HG02970 (cell line): ENCODE measurements at regions not wholly inside any gene's neighbourhood (a gene's known extent, or its start where the extent isn't known, plus 50 kb on each side); places are given as distances from the start of the nearest gene placed in this dataset.

Experiments used
- ATAC-seq: cut with Tn5 transposase; IDR thresholded peaks from one replicate; pipeline ENCODE4 v1.9.1; 2021; ENCODE audit warnings: mild to moderate bottlenecking, moderate library complexity, moderate number of reproducible peaks; ENCODE audit not compliant: unreplicated experiment, low FRiP score

DNA sequence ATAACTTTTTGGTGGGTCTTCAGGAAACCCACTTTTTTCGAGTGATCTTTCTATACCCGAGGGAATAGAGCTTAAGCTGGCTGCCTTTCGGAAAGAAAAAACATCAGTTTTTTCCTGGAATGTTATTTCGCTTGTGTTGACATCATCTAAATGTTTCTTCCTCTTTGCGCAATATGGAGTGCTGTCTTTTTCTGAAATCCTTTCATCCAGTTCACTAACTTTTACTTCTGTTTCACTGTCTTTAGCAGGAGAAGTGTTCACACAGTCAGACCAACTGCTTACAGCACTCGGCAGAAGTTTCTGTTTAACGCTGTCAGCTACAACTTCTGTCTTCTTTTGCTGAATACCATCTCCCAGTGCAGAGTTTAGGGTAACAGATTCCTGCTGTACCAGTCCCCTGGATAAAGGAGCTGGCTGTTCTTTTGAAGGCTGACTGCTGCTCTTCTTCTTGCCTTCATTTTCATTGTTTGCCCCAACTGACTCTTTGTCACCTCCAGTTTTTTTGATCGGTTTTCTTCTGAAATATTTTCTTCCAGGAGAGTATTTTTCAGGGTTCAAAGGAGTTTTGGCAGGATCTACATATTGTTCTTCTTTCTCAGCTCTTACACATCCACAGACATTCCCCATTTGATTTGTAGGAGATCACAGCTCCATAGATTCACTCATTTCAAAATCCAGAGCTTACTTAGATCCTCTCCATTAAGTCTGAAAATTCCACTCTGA lies 50.0 kb upstream of the DST start:
- no peak for ATAC-seq
